Panc1 (cell line): ENCODE measurements at regions not wholly inside any gene's neighbourhood (a gene's known extent, or its start where the extent isn't known, plus 50 kb on each side); places are given as distances from the start of the nearest gene placed in this dataset.
"Not testable (repeated sequence)": the region's sequence is repeated elsewhere in the genome, so short reads cannot be mapped to it uniquely, and the experiment has no call there.

Experiments
- ATAC-seq: fragments of 200-7000 bp; cut with Tn5 transposase; 2 replicates; pipeline ENCODE4 v1.9.1; 2020; ENCODE audit warnings: mild to moderate bottlenecking, moderate library complexity
- BruUV-seq: library from RNA; stranded (reverse); fragments of 400-500 nt; replicated peaks from 2 replicates; lab custom pipeline; 2021; lab: Mats Ljungman, UMichigan
- CTCF ChIA-PET: fragments of 300-600 bp; sonication (Branson Sonifier 250); formaldehyde crosslinking; loops from one replicate; lab custom pipeline; 2022; ENCODE audit warnings: antibody characterized with exemption; lab: Charles Lee
- POLR2A ChIA-PET: fragments of 300-600 bp; sonication (Branson Sonifier 250); formaldehyde crosslinking; loops from one replicate; lab custom pipeline; 2022; ENCODE audit warnings: antibody characterized with exemption; lab: Charles Lee
- DNase-seq: peaks from one replicate; pipeline ENCODE4 v3.0.0-alpha.2; 2010; ENCODE audit warnings: low read depth, low spot score
- H3K27ac ChIP-seq: 2 replicates; pipeline ENCODE4 v1.5.1; 2011; ENCODE audit warnings: mild to moderate bottlenecking, low read length, inconsistent platforms
- H3K27me3 ChIP-seq: fragments of 200-500 bp; sonication (Bioruptor generic); 2 replicates; pipeline ENCODE4 v1.6.0; 2014; ENCODE audit warnings: low read length, inconsistent platforms; ENCODE audit not compliant: control insufficient read depth, insufficient read depth
- H3K36me3 ChIP-seq: fragments of 200-500 bp; sonication (Bioruptor generic); 2 replicates; pipeline ENCODE4 v1.5.1; 2014; ENCODE audit warnings: inconsistent platforms, mild to moderate bottlenecking, low read length, moderate library complexity; ENCODE audit not compliant: control insufficient read depth, insufficient read depth
- H3K4me1 ChIP-seq: 2 replicates; pipeline ENCODE4 v1.5.1; 2011; ENCODE audit warnings: inconsistent platforms, mild to moderate bottlenecking, low read length, moderate library complexity; ENCODE audit not compliant: control insufficient read depth, insufficient read depth
- H3K4me3 ChIP-seq, 2 experiments: 2 replicates each; pipeline ENCODE4 v1.5.1; 2011 to 2012; ENCODE audit warnings: low read depth in 2 of 2, low read length in 2 of 2, mild to moderate bottlenecking in 2 of 2, inconsistent platforms in 1 of 2, moderate library complexity in 1 of 2
- H3K9me3 ChIP-seq: fragments of 200-500 bp; sonication (Bioruptor generic); 2 replicates; pipeline ENCODE4 v1.5.1; 2014; ENCODE audit warnings: low read depth, mild to moderate bottlenecking, inconsistent platforms, low read length, moderate library complexity; ENCODE audit not compliant: control insufficient read depth, insufficient read depth
- CTCF ChIP-seq: fragments of 450-650 bp; IDR thresholded peaks from 2 replicates; pipeline ENCODE4 v1.5.1; 2017; ENCODE audit warnings: mild to moderate bottlenecking
- POLR2AphosphoS5 ChIP-seq: IDR thresholded peaks from 2 replicates; pipeline ENCODE4 v1.6.1; 2012; ENCODE audit warnings: mild to moderate bottlenecking, low read depth, low read length, moderate library complexity
- REST ChIP-seq, 2 experiments: IDR thresholded peaks; 2 replicates each; pipeline ENCODE4 v1.6.1; 2011 to 2012; ENCODE audit warnings: low read depth in 2 of 2, control low read depth in 1 of 2, low read length in 1 of 2, mild to moderate bottlenecking in 1 of 2, moderate library complexity in 1 of 2; ENCODE audit not compliant: insufficient read depth in 1 of 2
- SIN3A ChIP-seq: IDR thresholded peaks from 2 replicates; pipeline ENCODE4 v1.6.1; 2012; ENCODE audit warnings: low read depth, mild to moderate bottlenecking, low read length, moderate library complexity, borderline replicate concordance; ENCODE audit not compliant: insufficient read depth
- TCF7L2 ChIP-seq: IDR thresholded peaks from 2 replicates; pipeline ENCODE4 v1.6.1; 2011; ENCODE audit warnings: mild to moderate bottlenecking, low read depth, low read length, inconsistent platforms
- in situ Hi-C: cut with HindIII; loops from 2 replicates; pipeline ENCODE4 v1.10.0; 2016; ENCODE audit warnings: low sequenced_read_pairs, low pct_unique_long_range_greater_than_20kb
- intact Hi-C: fragments of 100-400 bp; cut with micrococcal nuclease; formaldehyde crosslinking; loops from one replicate; pipeline ENCODE4 v1.10.0; 2022; ENCODE audit not compliant: unreplicated experiment

- in situ Hi-C loops (no loop called here), intact Hi-C loops (no loop called here)
- POLR2A ChIA-PET: no interaction called here
- H3K9me3 ChIP-seq: no peaks in the 10 kb centered on the region
- H3K4me1 ChIP-seq: no peaks in the 10 kb centered on the region
- H3K27me3 ChIP-seq: no peaks in the 10 kb centered on the region
- H3K36me3 ChIP-seq: no peaks in the 10 kb centered on the region
- no peak overlapping the region for H3K27ac ChIP-seq
- H3K4me3 ChIP-seq: no peak overlapping the region
- ATAC-seq (no peak), DNase-seq (no peak)
- no TSS peak for BruUV-seq
- TF ChIP-seq CTCF: no peak
- no peak for TF ChIP-seq POLR2AphosphoS5
- TF ChIP-seq REST (IDR thresholded peaks at IDR 0.05; ENCODE audit: insufficient read depth in 1 of 2, low read depth in 2 of 2, low read length in 1 of 2): no peak
- TF ChIP-seq SIN3A: no peak
- no peak for TF ChIP-seq TCF7L2
- CTCF ChIA-PET: no interaction called here
Observed at GRCh38 chr4:10383417-10383816, 73.8 kb downstream of the ZNF518B start.

GRCh38 chr4:10382171-10382570, 75.1 kb downstream of the ZNF518B start:
- DNase-seq, H3K27me3 ChIP-seq, ATAC-seq, H3K27ac ChIP-seq, BruUV-seq, H3K9me3 ChIP-seq, intact Hi-C loops, in situ Hi-C loops, H3K36me3 ChIP-seq, CTCF ChIA-PET, H3K4me1 ChIP-seq, POLR2A ChIA-PET, H3K4me3 ChIP-seq: not testable (repeated sequence)

- no peaks in the 10 kb centered on the region for H3K36me3 ChIP-seq
- DNase-seq (no peak), ATAC-seq (no peak)
- ChIA-PET POLR2A (no interaction called here), CTCF (no interaction called here)
- H3K27me3 ChIP-seq: no peaks in the 10 kb centered on the region
- no TSS peak for BruUV-seq
- intact Hi-C loops: no loop called here
- no peaks in the 10 kb centered on the region for H3K9me3 ChIP-seq
- in situ Hi-C loops: no loop called here
- no peaks in the 10 kb centered on the region for H3K4me1 ChIP-seq
- TF ChIP-seq POLR2AphosphoS5 (no peak), CTCF (no peak), SIN3A (no peak), TCF7L2 (no peak), REST (IDR thresholded peaks at IDR 0.05; ENCODE audit: insufficient read depth in 1 of 2, low read depth in 2 of 2, low read length in 1 of 2) (no peak)
- H3K4me3 ChIP-seq: no peak overlapping the region
- no peak overlapping the region for H3K27ac ChIP-seq
Observed at GRCh38 chr4:10381146-10381545, 76.1 kb downstream of the ZNF518B start.
